Peyer's patch (tissue), 4 donors: ENCODE measurements at regions not wholly inside any gene's neighbourhood (a gene's known extent, or its start where the extent isn't known, plus 50 kb on each side); places are given as distances from the start of the nearest gene placed in this dataset.

Source experiments
- DNase-seq, 3 donors: peaks; one replicate each; pipeline ENCODE4 v3.0.0-alpha.2; 2017 to 2019
- H3K27ac ChIP-seq, 4 donors: fragments of 200-600 bp; sonication (generic); one replicate each; pipeline ENCODE4 v1.5.1; 2016 to 2019
- H3K27me3 ChIP-seq, 2 donors: fragments of 200-600 bp; sonication (generic); one replicate each; pipeline ENCODE4 v1.5.1; 2019
- H3K36me3 ChIP-seq, 3 donors: fragments of 200-600 bp; sonication (generic); one replicate each; pipeline ENCODE4 v1.5.1; 2016 to 2019
- H3K4me1 ChIP-seq, 4 donors: fragments of 200-600 bp; sonication (generic); one replicate each; pipeline ENCODE4 v1.5.1; 2016 to 2019
- H3K4me3 ChIP-seq, 4 donors: fragments of 200-600 bp; sonication (generic); 1 replicate in 3 of 4; 2 replicates in 1 of 4; pipeline ENCODE4 v1.5.1; 2016 to 2019; ENCODE audit warnings: mild to moderate bottlenecking in 1 of 4
- H3K9me3 ChIP-seq, 4 donors: fragments of 200-600 bp; sonication (generic); one replicate each; pipeline ENCODE4 v1.5.1; 2016 to 2019; ENCODE audit warnings: mild to moderate bottlenecking in 1 of 4
- POLR2A ChIP-seq, 2 donors: fragments of 450-650 bp; IDR thresholded peaks; one replicate each; pipeline ENCODE4 v1.5.1; 2017; ENCODE audit warnings: antibody characterized with exemption in 2 of 2, mild to moderate bottlenecking in 2 of 2, moderate library complexity in 2 of 2
- TF ChIP-seq, protein P1 (sequence below), 6 experiments: fragments of 450-650 bp in 4 of 6; fragments of 200-600 bp in 2 of 6; sonication (generic) in 1 of 6; IDR thresholded peaks; one replicate each; pipeline ENCODE4 v1.5.1; 2017 to 2019; ENCODE audit warnings: antibody characterized with exemption in 6 of 6, mild to moderate bottlenecking in 3 of 6, moderate library complexity in 1 of 6

GRCh38 chr19:30119180-30119908, 177.3 kb downstream of the URI1 start:
- Histone ChIP-seq H3K27ac (no peak overlapping the region), H3K9me3 (no peaks in the 10 kb centered on the region), H3K27me3 (no peaks in the 10 kb centered on the region), H3K4me3 (no peak overlapping the region), H3K4me1 (no peaks in the 10 kb centered on the region), H3K36me3 (no peaks in the 10 kb centered on the region)
- DNase-seq = no peak
- TF ChIP-seq POLR2A (IDR thresholded peaks at IDR 0.05) = no peak
- TF ChIP-seq, protein P1, sequence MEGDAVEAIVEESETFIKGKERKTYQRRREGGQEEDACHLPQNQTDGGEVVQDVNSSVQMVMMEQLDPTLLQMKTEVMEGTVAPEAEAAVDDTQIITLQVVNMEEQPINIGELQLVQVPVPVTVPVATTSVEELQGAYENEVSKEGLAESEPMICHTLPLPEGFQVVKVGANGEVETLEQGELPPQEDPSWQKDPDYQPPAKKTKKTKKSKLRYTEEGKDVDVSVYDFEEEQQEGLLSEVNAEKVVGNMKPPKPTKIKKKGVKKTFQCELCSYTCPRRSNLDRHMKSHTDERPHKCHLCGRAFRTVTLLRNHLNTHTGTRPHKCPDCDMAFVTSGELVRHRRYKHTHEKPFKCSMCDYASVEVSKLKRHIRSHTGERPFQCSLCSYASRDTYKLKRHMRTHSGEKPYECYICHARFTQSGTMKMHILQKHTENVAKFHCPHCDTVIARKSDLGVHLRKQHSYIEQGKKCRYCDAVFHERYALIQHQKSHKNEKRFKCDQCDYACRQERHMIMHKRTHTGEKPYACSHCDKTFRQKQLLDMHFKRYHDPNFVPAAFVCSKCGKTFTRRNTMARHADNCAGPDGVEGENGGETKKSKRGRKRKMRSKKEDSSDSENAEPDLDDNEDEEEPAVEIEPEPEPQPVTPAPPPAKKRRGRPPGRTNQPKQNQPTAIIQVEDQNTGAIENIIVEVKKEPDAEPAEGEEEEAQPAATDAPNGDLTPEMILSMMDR (IDR thresholded peaks at IDR 0.05) = no peak

- no peak for TF ChIP-seq POLR2A (IDR thresholded peaks at IDR 0.05)
- TF ChIP-seq, protein P1 (IDR thresholded peaks at IDR 0.05) = no peak
- no peaks in the 10 kb centered on the region for H3K27me3 ChIP-seq
Measured at GRCh38 chr19:30120860-30121484, 178.9 kb downstream of the URI1 start.

GRCh38 chr19:30122431-30122830, 180.4 kb downstream of the URI1 start:
- no peaks in the 10 kb centered on the region for H3K4me1 ChIP-seq
- DNase-seq = no peak
- H3K9me3 ChIP-seq = no peaks in the 10 kb centered on the region
- H3K4me3 ChIP-seq = no peak overlapping the region
- no peaks in the 10 kb centered on the region for H3K36me3 ChIP-seq
- H3K27ac ChIP-seq = no peak overlapping the region
- TF ChIP-seq, protein P1 (IDR thresholded peaks at IDR 0.05) = no peak
- no peak for TF ChIP-seq POLR2A (IDR thresholded peaks at IDR 0.05)
- no peaks in the 10 kb centered on the region for H3K27me3 ChIP-seq

More at GRCh38 chr19:30120860-30121484, 178.9 kb downstream of the URI1 start:
- H3K36me3 ChIP-seq = no peaks in the 10 kb centered on the region
- no peaks in the 10 kb centered on the region for H3K4me1 ChIP-seq
- no peak overlapping the region for H3K4me3 ChIP-seq
- DNase-seq = no peak
- no peak overlapping the region for H3K27ac ChIP-seq
- no peaks in the 10 kb centered on the region for H3K9me3 ChIP-seq

DNA sequence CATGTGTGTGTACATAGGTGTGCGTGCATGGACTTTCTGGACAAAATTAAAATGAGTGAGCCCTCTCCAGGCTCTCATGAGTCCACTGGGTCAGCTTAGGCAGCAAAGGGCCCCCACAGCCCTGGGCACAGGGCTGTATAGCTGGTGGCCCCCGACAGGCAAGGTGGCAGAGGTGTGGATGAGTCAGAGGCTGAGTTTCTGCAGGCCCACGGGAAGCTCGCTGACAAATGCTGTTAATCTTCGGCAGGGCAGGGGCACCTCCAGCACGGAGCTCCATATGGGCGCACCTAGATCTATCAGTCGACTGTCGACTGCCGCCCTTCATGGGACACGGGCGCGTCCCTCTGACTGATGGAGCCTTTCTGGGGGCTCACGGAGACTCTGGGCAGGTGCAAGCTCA, 181.1 kb downstream of the URI1 start:
- DNase-seq = no peak
- TF ChIP-seq, protein P1 (IDR thresholded peaks at IDR 0.05) = no peak
- no peak for TF ChIP-seq POLR2A (IDR thresholded peaks at IDR 0.05)
- no peaks in the 10 kb centered on the region for H3K27me3 ChIP-seq
- H3K27ac ChIP-seq = no peak overlapping the region
- H3K36me3 ChIP-seq = no peaks in the 10 kb centered on the region
- H3K4me1 ChIP-seq = no peaks in the 10 kb centered on the region
- no peaks in the 10 kb centered on the region for H3K9me3 ChIP-seq
- H3K4me3 ChIP-seq = no peak overlapping the region

DNA sequence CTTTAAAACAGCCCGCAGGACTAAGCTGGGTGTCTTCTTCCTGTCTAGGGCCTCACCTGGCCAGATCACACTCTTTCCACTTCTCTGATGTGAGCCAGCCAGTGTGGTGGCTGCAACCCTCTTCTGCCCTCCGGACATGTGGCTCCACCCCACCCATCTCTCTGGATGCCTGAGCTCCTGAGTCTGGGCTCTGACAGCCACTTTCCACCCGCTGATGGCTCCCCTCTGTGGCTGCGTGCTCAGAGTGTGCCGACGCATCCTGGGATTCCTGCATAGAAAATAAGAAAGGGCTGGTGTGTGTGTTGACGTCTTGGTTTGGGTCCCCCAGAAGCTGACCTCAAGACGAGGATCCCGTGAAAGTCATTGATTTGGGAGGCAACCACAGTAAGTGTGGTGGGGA, 181.6 kb downstream of the URI1 start:
- no peaks in the 10 kb centered on the region for H3K27me3 ChIP-seq
- H3K27ac ChIP-seq = no peak overlapping the region
- H3K36me3 ChIP-seq = no peaks in the 10 kb centered on the region
- DNase-seq = no peak
- H3K9me3 ChIP-seq = no peaks in the 10 kb centered on the region
- no peak for TF ChIP-seq POLR2A (IDR thresholded peaks at IDR 0.05)
- TF ChIP-seq, protein P1 (IDR thresholded peaks at IDR 0.05) = no peak
- no peak overlapping the region for H3K4me3 ChIP-seq
- H3K4me1 ChIP-seq = no peaks in the 10 kb centered on the region
